ENCODE measurements at regions not wholly inside any gene's neighbourhood (a gene's known extent, or its start where the extent isn't known, plus 50 kb on each side); places are given as distances from the start of the nearest gene placed in this dataset.

DNA sequence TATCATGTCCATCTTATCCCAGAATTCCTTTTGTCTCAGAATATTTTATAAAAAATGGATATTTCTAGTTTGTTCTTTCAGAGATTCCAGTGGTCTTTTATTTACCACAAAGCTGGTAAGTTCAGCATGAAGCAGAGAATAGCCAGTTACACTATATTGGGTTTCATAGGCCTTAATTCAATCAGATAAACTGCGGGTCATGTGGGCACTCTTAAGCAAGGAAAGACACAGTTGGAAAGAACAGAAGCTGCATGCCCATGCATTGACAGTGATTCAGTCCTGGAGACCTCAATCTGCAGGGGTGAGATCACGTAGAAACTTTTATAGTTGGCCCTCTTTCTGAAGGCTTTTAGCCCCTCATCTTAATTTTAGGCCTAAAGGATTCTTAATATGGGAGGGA lies 281.3 kb upstream of the IGFBP3 start:
- TF ChIP-seq, protein P1, sequence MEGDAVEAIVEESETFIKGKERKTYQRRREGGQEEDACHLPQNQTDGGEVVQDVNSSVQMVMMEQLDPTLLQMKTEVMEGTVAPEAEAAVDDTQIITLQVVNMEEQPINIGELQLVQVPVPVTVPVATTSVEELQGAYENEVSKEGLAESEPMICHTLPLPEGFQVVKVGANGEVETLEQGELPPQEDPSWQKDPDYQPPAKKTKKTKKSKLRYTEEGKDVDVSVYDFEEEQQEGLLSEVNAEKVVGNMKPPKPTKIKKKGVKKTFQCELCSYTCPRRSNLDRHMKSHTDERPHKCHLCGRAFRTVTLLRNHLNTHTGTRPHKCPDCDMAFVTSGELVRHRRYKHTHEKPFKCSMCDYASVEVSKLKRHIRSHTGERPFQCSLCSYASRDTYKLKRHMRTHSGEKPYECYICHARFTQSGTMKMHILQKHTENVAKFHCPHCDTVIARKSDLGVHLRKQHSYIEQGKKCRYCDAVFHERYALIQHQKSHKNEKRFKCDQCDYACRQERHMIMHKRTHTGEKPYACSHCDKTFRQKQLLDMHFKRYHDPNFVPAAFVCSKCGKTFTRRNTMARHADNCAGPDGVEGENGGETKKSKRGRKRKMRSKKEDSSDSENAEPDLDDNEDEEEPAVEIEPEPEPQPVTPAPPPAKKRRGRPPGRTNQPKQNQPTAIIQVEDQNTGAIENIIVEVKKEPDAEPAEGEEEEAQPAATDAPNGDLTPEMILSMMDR (IDR thresholded peaks at IDR 0.05) = no peak
- TF ChIP-seq POLR2A (IDR thresholded peaks at IDR 0.05) = no peak
